Spleen (tissue), 11 donors: ENCODE measurements at regions not wholly inside any gene's neighbourhood (a gene's known extent, or its start where the extent isn't known, plus 50 kb on each side); places are given as distances from the start of the nearest gene placed in this dataset.
"Not testable (repeated sequence)": the region's sequence is repeated elsewhere in the genome, so short reads cannot be mapped to it uniquely, and the experiment has no call there.

ENCODE experiments used
- DNase-seq: peaks from one replicate; pipeline ENCODE4 v3.0.0-alpha.2; 2020
- H3K27ac ChIP-seq, 8 donors: fragments of 200-600 bp; sonication (generic) in 7 of 8; 1 replicate in 4 of 8; 2 replicates in 4 of 8; pipeline versions ENCODE4 v1.5.0 to v1.8.0; 2016 to 2021; ENCODE audit warnings: inconsistent platforms in 4 of 8, mild to moderate bottlenecking in 4 of 8, moderate library complexity in 1 of 8
- H3K27me3 ChIP-seq, 7 donors: fragments of 200-600 bp; sonication (generic) in 6 of 7; replicated peaks in 1 of 7; 1 replicate in 4 of 7; 2 replicates in 3 of 7; pipeline versions ENCODE4 v1.5.0 to v1.8.0; 2016 to 2021; ENCODE audit warnings: inconsistent platforms in 3 of 7, mild to moderate bottlenecking in 1 of 7
- H3K36me3 ChIP-seq, 6 donors: fragments of 200-600 bp; sonication (generic) in 5 of 6; 1 replicate in 4 of 6; 2 replicates in 2 of 6; pipeline versions ENCODE4 v1.5.0 to v1.8.0; 2016 to 2021; ENCODE audit warnings: inconsistent platforms in 2 of 6
- H3K4me1 ChIP-seq, 6 donors: fragments of 200-600 bp; sonication (generic) in 5 of 6; 1 replicate in 3 of 6; 2 replicates in 3 of 6; pipeline versions ENCODE4 v1.5.0 to v1.8.0; 2016 to 2021; ENCODE audit warnings: inconsistent platforms in 3 of 6
- H3K4me3 ChIP-seq, 8 donors: fragments of 200-600 bp; sonication (generic) in 7 of 8; 1 replicate in 4 of 8; 2 replicates in 4 of 8; pipeline versions ENCODE4 v1.5.0 to v1.8.0; 2016 to 2021; ENCODE audit warnings: inconsistent platforms in 4 of 8, mild to moderate bottlenecking in 4 of 8, moderate library complexity in 2 of 8
- H3K9me3 ChIP-seq, 8 donors: fragments of 200-600 bp; sonication (generic) in 7 of 8; 1 replicate in 4 of 8; 2 replicates in 4 of 8; pipeline versions ENCODE4 v1.5.0 to v1.8.0; 2016 to 2021; ENCODE audit warnings: inconsistent platforms in 4 of 8
- POLR2A ChIP-seq, 3 donors: fragments of 450-650 bp; IDR thresholded peaks; one replicate each; pipeline ENCODE4 v1.5.1; 2017; ENCODE audit warnings: antibody characterized with exemption in 3 of 3, mild to moderate bottlenecking in 1 of 3
- POLR2AphosphoS5 ChIP-seq, 3 donors: sonication (generic); formaldehyde crosslinking; IDR thresholded peaks; one replicate each; pipeline ENCODE4 v1.5.1; 2017; ENCODE audit warnings: antibody characterized with exemption in 3 of 3
- WGBS, 5 donors: extraction: QIAGEN DNeasy Blood & Tissue Kit in 3 of 5; methylation state at CpG; one replicate each; pipeline versions ENCODE4 v1.1.5 to v1.1.7; 2013 to 2018; 5-methylcytosine and 5-hydroxymethylcytosine counted together
- intact Hi-C: fragments of 100-400 bp; cut with DNase I; formaldehyde crosslinking; loops from one replicate; pipeline ENCODE4 v1.15.0; 2023; ENCODE audit warnings: low total_unique reads
- TF ChIP-seq, protein P1 (sequence below), 11 experiments: fragments of 200-600 bp in 7 of 11; fragments of 450-650 bp in 4 of 11; sonication (generic) in 4 of 11; IDR thresholded peaks in 8 of 11; conservative IDR thresholded peaks in 3 of 11; 1 replicate in 7 of 11; 2 replicates in 4 of 11; pipeline versions ENCODE4 v1.4.0 to v1.8.0; 2016 to 2021; ENCODE audit warnings: antibody characterized with exemption in 11 of 11, inconsistent platforms in 4 of 11, mild to moderate bottlenecking in 1 of 11
- donor health status: healthy with polysubstance abuse.
- donor health status: DM: no; HTN: no; CAD: no; lungs with moderate emphysema.
- donor health status: DM: no; HTN: no; CAD: no.
- donor health status: Bipolar disorder and iron deficiency.
- donor health status: healthy.
- donor health status: DM: no; HTN: no; CAD: no.
- donor health status: DM: yes; HTN: yes; CAD: no.

DNA sequence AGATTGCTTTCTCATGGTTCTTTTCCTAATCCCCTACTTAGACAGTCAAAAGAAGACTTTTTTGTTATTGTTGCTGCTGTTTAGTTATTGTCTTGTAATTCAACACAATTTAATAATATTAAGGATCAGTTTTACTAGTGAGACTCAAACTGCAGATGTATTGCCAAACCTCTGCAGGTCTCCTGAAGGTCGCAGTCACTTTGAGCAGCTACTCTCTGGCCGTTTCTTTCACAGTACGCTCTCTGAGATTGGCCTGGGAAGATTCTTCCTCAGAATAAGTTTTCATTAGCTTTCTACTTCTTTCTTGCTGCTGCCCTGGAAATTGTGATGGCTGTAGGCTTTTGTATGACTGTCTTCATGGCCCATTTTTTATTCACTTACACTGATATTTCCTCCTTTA is 930.8 kb downstream of the QKI start:
- Histone ChIP-seq H3K9me3 (peaks cover 0 to 16% (median 0%) of the 10 kb centered on the region in 8 donors), H3K4me1 (no peaks in the 10 kb centered on the region), H3K27ac (no peak overlapping the region), H3K36me3 (no peaks in the 10 kb centered on the region), H3K4me3 (no peak overlapping the region), H3K27me3 (no peaks in the 10 kb centered on the region)
- DNase-seq = no peak
- 67 to 84% (median 73%) methylated on average over 3 of the region's 3 CpGs for WGBS, 5 donors
- TF ChIP-seq POLR2A (IDR thresholded peaks at IDR 0.05) = no peak
- TF ChIP-seq, protein P1, sequence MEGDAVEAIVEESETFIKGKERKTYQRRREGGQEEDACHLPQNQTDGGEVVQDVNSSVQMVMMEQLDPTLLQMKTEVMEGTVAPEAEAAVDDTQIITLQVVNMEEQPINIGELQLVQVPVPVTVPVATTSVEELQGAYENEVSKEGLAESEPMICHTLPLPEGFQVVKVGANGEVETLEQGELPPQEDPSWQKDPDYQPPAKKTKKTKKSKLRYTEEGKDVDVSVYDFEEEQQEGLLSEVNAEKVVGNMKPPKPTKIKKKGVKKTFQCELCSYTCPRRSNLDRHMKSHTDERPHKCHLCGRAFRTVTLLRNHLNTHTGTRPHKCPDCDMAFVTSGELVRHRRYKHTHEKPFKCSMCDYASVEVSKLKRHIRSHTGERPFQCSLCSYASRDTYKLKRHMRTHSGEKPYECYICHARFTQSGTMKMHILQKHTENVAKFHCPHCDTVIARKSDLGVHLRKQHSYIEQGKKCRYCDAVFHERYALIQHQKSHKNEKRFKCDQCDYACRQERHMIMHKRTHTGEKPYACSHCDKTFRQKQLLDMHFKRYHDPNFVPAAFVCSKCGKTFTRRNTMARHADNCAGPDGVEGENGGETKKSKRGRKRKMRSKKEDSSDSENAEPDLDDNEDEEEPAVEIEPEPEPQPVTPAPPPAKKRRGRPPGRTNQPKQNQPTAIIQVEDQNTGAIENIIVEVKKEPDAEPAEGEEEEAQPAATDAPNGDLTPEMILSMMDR (IDR thresholded peaks at IDR 0.05 in 8 of 11, conservative IDR thresholded peaks at IDR 0.05 in 3 of 11) = no peak
- TF ChIP-seq POLR2AphosphoS5 (IDR thresholded peaks at IDR 0.05) = no peak
- intact Hi-C loops = no loop called here

DNA sequence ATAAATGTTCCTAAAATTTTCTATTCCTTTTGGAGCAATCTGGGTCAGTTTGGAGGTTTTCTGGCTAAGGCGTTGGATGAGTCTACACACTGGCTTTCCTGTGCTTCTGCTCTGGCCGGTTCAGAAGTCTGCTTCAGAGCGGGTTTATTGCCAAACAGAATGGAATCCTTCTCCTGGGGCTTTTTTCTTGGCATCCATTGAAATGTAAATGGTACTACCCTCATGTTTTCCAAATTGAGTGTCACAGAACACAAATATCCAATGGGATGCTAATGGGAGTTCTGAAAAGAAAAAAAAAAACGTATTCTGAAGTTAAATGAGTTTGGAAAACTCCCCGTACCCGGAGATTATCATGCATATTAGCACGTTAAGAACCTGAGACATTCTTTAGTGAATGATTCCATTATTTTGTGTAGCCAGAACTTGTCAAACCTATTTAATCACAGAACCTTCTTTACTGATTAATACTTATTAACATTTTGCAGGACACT is 930.3 kb downstream of the QKI start:
- intact Hi-C loops = no loop called here
- H3K4me3 ChIP-seq = no peak overlapping the region
- H3K27ac ChIP-seq = no peak overlapping the region
- no peaks in the 10 kb centered on the region for H3K4me1 ChIP-seq
- WGBS, 5 donors = 63 to 74% (median 69%) methylated on average over 7 of the region's 7 CpGs
- TF ChIP-seq POLR2AphosphoS5 (IDR thresholded peaks at IDR 0.05) (no peak), POLR2A (IDR thresholded peaks at IDR 0.05) (no peak)
- TF ChIP-seq, protein P1 (IDR thresholded peaks at IDR 0.05 in 8 of 11, conservative IDR thresholded peaks at IDR 0.05 in 3 of 11) = no peak
- H3K36me3 ChIP-seq = no peaks in the 10 kb centered on the region
- H3K9me3 ChIP-seq = peaks cover 0 to 16% (median 0%) of the 10 kb centered on the region in 8 donors
- H3K27me3 ChIP-seq = no peaks in the 10 kb centered on the region
- DNase-seq = no peak

DNA sequence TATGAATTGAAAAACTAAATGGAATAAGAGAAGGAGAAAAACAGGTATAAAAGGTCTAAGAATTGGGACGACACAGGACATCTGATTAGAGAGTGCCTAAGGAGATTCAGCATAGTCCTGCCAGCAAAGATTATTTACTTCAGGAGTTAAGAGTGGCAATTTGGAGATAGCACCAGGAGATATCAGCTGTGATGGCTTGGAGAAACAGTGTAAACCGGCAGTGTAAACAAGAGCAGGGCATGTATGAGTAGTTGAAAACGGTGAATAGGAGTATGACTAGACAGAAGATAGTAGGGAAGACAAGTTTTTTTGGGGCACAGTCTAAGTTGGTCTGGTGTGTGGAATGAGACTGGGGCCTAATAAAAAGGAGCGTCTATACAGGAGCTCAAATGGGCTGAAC is 924.9 kb downstream of the QKI start:
- intact Hi-C loops, H3K4me1 ChIP-seq: not testable (repeated sequence)
- WGBS, 5 donors = 84 to 93% (median 86%) methylated on average over 4 of the region's 4 CpGs

DNA sequence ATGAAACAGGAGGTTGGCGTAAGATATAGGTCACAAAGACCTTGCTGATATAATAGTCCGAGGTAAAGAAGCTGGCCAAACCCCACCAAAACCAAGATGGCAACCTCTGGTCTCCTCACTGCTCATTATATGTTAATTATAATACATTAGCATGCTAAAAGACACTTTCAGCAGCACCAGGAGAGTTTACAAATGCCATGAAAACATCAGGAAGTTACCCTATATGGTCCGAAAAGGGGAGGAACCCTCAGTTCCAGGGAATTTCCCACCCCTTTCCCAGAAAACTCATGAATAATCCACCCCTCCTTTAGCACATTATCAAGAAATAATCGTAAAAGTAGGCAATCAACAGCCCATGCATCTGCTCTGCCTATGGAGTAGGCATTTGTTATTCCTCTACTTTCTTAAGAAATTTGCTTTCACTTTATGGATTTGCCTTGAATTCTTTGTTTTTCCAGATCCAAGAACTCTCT is 923.4 kb downstream of the QKI start:
- Histone ChIP-seq H3K27me3 (no peaks in the 10 kb centered on the region), H3K9me3 (peaks cover 0 to 22% (median 5%) of the 10 kb centered on the region in 8 donors), H3K36me3 (no peaks in the 10 kb centered on the region), H3K4me1 (no peaks in the 10 kb centered on the region), H3K27ac (no peak overlapping the region), H3K4me3 (no peak overlapping the region)
- intact Hi-C loops = no loop called here
- WGBS, 5 donors = 81 to 92% (median 87%) methylated on average over 4 of the region's 4 CpGs
- no peak for DNase-seq
- TF ChIP-seq, protein P1 (IDR thresholded peaks at IDR 0.05 in 8 of 11, conservative IDR thresholded peaks at IDR 0.05 in 3 of 11) = no peak
- no peak for TF ChIP-seq POLR2AphosphoS5 (IDR thresholded peaks at IDR 0.05)
- no peak for TF ChIP-seq POLR2A (IDR thresholded peaks at IDR 0.05)

More for the DNA sequence above, 924.9 kb downstream of the QKI start:
- DNase-seq, H3K27ac ChIP-seq, H3K4me3 ChIP-seq, H3K27me3 ChIP-seq, H3K36me3 ChIP-seq: not testable (repeated sequence)
- H3K9me3 ChIP-seq = peaks cover 0 to 34% (median 5%) of the 10 kb centered on the region in 8 donors
